ENCODE measurements at regions not wholly inside any gene's neighbourhood (a gene's known extent, or its start where the extent isn't known, plus 50 kb on each side); places are given as distances from the start of the nearest gene placed in this dataset.
"Not testable (repeated sequence)": the region's sequence is repeated elsewhere in the genome, so short reads cannot be mapped to it uniquely, and the experiment has no call there.

DNA sequence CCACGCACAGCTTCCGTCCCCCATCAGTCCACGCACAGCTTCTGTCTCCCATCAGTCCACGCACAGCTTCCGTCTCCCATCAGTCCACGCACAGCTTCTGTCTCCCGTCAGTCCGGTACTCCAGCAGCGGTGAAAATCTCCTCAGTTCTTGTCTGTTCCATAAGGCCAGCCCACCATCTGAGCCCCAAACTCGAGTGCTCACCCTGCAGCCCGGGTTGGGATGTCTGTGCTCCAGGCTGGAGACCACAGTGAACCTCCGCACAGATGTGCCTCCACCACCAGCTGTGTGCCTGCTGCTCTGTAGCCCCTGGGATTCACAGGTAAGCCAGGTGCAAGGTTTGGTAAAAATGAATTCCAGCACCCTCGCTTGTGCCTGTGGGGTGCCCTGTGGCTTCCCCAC, 258.6 kb downstream of the NPHP4 start:
- DNase-seq (ENCODE audit: low spot score) = no peak

DNA sequence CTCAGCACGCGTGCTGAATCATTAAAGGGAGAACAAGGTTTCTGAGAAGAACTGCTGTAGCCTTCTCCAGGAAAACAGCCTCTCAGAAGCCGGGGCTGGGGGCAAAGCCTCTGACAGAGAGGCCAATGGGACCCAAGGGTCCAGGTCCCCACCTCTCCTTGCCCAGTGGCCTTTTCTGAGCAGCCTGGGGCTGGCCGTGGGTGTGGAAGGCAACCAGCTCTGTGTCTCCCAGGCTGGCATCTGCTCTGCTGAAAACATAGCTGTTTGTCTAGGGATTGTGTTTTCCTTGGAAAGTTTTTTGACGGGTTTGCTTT, 261.2 kb downstream of the NPHP4 start:
- DNase-seq (ENCODE audit: low spot score) = no peak

DNA sequence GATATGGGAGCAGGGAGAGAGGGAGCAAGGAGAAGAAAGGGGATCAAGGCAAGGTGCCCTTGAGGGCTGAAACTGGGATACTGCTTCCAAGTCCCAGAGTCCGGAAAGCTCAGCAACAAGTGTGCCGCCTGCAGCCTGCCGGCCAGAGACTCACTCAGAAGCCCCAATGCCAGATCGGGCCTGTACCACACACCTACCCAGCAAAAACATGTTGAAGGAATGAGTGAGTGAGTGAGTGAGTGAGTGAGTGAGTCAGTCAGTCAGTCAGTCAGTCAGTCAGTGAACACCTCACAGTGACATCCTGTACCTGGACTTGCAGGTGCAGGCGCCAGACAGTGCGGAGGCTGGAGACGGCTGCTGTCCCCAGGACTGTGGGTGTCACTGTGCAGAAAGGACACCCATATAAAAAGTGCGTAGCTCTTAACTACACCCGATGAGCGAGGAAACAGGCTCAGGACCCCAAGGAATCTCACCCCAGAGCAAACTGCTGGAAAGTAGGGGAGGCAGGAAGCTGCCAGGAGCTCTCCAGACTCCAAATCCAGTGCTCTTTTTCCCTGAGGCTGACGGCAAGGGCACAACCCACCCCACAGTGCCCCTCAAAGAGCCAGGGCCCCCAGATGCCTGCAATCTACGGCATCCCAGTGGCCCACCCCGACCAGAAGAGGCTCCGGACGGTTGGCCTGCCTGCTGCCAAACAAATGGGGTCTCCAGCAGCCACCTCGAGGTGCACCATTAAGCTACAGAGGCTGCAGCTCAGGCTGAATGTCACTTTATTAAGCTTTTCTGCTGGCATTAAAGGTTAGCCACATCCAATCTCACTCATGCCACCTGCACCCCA, 261.7 kb downstream of the NPHP4 start:
- DNase-seq (ENCODE audit: low spot score) = no peak

DNA sequence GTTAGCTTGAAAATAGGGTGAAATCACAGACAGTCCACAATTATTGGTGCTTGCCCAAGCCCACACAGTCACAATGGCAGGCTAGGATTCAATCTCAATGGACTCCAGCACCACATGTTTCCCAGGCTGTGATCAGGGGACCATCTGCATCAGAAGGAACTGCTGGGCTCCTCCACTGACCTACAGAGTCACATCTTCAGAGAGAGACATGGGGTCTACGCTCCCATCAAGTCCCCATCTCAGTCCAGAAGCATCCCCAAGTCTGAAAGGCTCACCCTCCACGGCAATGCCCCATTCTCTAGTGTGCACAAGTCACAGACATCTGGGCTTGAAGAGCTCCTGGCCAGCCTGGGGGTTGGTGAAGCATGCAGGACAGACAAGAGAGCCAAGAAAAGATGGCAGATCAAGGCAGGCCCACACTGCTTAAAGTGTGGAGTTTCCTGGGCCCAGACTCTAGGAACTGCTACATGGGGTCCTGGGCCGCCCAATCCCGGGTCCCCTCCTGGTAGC, 262.5 kb downstream of the NPHP4 start:
- DNase-seq (ENCODE audit: low spot score) = no peak

DNA sequence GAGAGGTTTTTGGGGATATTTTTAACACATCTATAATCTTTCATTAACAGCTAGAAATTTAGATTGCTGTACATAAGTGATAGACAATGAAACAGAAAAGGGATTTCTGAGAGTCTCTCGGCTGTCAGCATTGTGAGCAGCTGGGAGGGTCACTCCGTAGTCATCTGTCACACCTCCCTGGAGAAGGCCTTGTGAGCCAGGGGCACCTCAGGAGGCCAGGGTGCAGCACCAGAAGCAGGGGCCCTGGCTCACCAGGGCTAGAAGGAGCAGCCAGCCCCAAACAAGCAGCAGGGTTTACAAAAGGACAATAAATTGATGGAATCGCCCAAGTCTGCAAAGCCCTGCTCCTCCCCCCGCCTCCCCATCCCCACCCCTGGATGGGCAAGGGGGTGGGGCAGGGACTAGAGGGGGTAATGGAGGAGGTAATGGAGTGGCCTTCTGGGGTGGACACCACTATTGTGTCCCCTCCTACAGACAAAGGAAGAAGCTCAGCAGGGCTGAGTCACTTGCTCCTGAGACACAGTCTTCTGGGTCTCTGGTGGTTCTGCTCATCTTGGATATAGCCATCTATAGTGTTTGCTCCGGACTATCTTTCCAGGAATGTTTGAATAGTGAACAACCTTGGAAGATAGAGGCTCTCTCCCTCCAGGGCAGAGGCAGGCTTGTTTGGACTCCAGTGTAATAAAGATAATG, 263.4 kb downstream of the NPHP4 start:
- no peak for DNase-seq (ENCODE audit: low spot score)

DNA sequence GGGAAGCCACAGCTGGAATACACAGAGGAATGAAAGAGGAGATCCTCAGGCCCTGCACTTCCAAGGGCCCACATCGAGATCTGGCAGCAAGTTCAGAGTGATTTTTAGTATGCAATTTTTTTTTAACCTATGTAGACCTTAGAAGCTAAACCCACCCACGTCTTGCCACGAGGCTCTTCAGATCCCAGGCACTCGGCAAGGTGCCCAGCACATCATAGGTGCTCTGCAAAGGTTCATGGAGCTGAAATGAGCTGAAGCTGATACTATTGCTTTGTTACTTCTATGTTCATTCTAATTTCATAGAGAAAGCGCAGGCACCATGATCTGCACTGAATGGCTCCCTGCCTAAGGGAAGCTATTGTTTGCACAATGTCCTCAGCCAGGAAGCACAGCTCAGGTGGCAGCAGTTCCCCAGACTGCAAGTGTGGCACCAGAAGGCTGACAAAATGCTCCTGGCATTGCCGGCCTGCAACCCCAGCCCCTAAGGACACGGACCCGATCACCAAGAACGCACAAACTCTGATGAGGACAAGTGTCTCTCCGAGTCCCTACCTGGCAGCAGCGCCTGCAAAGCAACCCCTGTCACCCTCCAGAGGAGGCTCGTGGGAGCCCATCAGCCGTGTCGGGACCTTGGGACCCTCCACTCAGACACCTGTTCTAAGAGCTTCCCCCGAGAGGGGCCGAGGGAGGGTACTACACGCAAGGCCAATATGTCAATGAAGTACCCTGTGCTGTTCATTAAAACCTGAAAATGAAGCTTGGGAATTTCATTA, 264.2 kb downstream of the NPHP4 start:
- no peak for DNase-seq (ENCODE audit: low spot score)

DNA sequence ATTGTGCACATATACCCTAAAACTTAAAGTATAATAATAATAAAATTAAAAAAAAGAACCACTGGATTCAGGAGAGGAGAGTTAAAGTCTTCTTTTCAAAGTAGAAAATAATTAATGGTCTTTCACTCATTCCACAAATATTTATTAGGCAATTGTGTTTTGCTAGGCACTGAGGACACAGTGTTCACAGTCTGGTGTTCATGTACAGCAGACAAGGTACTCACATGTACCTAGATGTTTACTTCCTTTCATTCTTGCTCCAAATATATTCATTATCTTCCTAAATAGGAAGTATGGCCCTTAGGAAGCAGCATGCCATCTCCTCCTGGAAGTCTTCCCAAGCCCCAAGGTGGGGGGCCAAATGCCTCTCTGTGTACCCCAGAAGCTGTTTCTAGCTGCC, 265.0 kb downstream of the NPHP4 start:
- no peak for DNase-seq (ENCODE audit: low spot score)

DNA sequence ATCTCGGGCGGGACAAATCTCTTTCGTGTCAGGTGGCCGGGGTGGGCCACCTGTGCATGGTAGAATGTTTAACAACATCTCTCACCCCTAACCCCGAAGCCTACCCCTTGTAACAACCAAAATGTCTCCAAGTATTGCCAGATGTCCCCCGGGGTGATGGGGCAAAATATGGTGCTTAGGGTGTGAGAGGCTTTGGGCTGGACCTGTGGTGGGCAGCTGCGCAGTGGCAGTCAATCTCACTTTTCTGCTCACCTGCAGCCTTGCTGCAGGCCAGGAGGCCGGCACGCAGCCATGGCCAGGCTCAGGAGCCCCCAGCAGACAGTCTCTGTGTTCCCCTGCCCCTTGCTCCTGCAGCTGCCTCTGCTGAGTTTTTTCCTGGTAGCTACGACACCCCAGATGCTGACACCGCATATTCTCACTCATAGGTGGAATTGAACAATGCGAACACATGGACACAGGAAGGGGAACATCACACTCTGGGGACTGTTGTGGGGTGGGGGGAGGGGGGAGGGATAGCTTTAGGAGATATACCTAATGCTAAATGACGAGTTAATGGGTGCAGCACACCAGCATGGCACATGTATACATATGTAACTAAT, 265.5 kb downstream of the NPHP4 start:
- not testable (repeated sequence) for DNase-seq (ENCODE audit: low spot score)

DNA sequence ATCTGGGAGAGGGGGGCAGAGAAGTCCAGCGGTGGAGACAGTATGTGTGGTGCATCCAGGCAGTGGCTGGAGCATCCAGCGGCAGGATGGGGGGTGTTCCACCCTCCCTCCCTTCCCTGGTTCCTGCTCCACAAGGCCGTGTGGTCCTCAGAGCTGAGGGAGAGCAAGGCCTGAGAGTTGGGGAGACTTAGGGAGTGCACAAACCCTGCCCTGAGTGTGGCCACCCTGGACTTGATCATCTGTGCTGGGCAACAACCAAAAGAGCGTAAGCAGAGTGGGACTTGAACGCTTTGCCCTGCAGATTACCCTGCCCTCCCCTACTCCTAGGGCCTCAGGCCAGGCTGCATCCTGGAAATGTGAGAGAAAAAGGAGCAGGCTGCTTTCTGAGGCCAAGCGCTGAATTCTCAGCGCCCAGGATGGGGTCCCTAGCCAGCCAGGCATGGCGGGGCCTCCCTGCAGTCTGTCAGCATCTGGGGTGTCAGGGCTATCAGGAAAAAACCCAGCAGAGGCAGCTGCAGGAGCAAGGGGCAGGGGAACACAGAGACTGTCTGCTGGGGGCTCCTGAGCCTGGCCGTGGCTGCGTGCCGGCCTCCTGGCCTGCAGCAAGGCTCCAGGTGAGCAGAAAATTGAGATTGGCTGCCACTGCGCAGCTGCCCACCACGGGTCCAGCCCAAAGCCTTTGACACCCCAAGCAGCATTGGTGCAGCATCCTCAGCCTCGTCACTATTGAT, 266.2 kb downstream of the NPHP4 start:
- no peak for DNase-seq (ENCODE audit: low spot score)

DNA sequence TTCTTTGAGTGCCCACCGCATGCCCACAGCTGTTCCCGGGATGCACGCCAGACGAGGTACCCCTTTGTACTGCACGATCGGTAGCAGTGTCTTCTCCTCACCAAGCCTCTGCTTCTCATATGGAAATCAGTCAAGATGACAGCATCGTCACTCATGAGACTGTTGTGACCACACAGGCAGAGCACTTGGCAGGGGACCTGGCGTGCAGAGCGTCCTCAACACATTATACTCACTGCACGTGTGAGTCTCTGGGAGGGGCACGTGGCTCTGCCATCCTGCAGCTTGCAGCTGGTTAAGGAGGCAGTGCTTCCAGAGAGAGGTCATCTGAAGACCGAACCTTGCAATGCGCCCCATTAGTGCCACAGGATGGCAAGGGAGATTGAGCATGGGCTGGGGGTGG, 266.8 kb downstream of the NPHP4 start:
- no peak for DNase-seq (ENCODE audit: low spot score)

DNA sequence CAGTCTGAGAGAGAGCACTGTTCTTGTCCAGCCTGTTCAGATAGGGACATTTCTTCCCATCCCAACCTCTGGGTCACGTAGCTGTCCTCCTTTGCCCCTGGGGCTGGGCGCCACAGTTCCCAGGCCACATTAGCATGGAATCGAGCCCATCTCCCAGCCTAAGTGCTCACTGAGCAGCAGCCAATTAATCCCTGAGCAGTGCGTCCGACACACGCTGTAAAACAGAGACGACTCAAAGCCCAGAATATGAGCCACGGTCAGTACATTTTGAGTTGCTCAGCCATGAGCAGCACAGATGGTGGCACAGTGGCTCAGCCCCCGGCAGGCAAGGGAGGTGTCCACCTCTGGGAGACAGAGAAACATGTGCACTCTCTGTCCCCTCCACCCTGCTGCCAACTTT, 267.4 kb downstream of the NPHP4 start:
- DNase-seq (ENCODE audit: low spot score) = no peak

DNA sequence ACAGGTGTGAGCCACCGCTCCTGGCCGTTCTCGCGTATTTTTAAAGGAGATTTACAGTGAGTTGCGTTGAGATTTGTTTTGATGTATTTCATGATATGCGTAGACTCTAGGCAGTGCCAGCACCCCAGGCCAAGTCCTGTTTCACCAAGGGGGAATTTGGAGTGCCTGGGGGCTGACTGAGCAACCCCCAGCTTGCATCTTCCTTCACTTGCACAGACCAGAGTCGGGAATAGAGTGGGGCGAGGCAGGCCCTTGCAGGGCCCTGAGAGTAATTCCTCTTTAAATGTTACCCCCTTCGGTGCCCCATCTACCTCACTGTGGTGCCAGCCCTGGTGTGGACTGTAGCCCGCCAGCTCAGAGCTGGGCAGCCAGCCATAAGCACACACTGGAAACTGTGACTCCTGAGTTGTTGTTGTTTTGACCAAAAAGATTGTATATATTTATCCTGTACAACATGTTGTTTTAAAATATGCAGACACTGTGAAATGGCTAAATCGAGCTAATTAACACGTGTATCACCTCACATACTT, 269.5 kb downstream of the NPHP4 start:
- no peak for DNase-seq (ENCODE audit: low spot score)

DNA sequence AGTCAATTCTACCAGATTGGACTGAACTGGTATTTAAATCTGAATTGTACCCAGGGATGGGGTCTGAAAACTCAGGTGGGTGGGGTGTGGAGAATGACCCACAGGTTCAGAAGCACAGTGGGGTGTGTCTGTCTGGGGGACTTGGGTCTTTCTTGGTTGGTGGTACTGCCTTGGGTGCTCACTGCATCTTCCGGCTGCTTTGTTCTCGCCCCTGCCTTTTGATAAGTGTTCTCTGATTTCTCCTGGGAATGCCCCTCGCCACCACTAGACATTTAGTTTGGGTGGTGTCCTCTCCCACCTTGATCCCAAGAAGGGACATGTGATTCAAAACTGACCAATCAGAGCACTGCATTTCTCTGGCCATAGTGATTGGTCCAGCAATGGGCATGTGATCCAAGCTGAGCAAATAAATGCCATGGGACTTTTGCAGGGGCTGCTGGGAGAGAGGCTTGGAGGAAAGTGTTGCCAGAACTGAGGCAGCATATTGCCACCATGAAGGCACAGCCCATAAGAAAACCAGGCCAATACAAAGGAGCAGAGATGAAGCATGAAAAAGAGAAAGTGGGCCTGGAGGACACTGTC, 270.5 kb downstream of the NPHP4 start:
- no peak for DNase-seq (ENCODE audit: low spot score)

DNA sequence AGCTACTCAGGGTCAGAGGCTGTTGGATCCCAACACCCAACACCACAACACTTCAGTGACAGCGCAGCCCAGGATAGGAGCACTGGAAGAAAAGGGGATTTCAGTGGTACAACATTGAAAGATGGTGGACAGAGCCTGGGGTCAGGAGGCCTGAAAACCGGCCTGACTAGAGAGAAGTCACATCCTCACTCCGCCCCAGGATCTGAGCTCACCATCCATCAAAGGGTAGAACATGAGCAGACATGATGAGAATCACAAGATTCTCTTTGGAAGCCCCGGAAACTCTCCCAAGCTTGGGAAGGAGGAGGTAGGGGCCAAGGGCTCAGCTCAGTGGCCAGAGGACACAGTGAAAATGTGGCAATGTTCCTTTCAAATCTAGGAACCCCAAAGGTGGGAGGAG, 271.3 kb downstream of the NPHP4 start:
- DNase-seq (ENCODE audit: low spot score) = no peak

DNA sequence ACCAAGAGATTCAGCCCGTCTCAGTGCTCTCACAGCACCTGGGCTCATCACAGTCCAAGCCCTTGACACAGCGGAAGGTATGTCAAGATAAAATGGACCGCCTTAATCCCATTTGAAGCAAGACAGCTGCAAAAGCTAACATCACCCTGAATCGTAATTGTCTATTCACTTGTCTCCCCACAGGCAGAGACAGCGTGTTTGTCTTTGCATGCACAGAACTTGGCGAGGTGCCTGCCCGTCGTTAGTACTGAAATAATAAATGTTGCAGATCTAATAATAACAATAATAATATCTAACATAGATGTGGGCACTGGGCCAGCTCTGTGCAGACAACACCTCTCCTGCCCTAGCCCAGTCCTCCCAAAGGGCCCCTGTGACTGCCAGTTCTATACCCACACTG, 271.7 kb downstream of the NPHP4 start:
- no peak for DNase-seq (ENCODE audit: low spot score)

DNA sequence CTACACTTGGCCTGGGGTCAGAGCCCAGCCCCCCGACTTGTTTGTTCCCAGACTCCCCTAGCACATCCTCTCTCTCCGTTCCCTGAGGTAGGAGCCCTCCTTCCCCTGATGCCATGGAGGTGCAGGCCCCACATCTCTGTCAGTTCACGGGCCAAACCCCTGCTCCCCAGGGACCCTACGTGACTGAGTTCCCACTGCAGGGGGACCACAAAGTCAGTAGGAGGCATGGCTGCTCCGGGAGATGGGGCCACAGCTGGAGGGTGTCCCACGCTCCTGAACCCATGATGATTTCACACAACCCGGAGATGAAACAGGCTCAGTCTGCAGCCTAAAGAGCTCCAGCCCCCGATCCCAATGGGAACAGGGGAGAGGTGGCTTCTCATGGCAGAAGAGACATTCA, 272.2 kb downstream of the NPHP4 start:
- no peak for DNase-seq (ENCODE audit: low spot score)

DNA sequence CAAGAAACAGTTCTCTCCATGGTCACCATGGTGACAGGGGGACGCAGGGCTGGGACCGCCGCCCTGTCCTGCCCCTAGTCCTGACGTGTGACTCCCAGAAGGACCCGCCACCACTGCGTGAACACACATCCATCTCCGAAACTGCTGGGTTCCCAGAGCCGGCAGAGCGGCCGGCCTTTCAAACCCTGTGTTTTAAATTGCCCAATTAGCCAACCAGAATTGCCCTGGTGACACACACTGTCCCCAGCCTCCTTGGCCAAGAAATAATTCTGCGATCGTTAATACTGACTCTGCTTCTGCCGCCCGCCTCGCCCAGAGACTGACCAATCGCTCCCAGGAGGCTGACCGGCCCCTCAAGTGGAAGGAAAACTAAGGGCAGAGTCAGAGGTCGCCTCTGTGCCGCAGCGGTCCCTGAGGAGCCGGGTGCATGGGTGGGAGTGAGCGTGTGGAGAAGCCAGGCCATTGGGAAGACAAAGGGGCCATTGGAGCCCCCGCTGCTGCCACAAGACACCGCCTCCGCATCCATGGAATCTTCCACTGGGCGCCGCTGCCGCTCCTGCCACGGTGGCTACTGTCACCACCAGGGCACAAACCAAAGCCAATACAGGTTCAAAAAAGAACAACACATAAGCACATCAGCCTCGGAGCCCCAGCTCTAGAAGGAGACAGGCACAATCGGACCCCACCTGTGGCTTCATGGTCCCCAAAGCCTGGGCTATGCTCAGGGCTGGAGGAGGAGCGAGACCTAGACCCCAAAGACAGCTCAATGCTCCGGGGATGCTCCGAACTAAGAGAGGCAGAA, 273.2 kb downstream of the NPHP4 start:
- no peak for DNase-seq (ENCODE audit: low spot score)

DNA sequence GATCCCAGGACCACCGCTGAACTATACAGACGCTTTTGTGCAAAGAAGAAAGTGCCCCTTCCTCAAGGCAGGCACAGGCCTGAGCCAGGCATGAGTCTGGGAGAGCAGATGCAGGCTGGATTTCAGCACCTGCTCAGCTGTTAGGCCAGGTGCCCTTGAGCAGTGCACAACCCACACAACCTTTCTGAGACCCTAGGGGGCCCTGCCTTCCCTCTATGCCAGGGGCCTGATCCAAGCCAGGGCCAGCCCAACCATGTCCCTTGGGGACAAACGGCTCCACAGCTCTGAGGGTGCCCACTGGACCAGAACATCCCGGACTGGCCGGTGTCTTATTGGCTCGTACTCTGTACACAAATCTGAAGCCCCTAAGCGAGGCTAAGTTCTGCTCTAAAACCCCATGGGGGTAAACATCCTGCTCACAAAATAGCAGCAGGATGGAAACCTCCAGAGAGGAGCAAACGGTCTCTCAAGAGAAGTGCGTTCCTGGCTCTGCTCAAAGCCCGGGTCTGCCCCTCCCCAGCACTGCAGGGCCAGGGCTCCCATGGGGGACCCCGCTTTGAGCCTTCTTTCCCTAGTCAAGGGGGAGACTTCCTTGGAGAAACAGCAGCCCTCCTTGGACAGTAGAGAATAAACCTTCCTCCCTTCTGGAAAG, 275.1 kb downstream of the NPHP4 start:
- DNase-seq (ENCODE audit: low spot score) = no peak

DNA sequence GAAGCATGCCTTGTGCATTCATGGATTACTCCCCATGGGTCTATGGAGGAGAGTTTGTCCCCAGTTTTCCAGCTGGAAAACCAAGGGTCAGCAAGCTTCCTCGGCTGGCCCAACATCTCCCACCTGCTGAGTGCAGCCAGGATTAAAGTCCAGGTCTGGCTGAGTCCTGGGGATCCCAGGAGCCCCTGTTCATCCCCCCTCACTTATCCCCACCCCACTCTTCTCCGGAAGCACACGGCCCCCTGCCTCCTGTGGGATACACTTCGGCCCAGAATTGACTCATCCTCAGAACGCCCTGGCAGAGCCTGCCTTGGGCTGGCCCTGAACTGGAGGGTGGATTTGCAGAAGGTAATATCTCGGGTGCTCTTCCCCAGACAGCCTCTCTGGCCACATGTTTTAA, 276.1 kb downstream of the NPHP4 start:
- no peak for DNase-seq (ENCODE audit: low spot score)

Measured in kidney capillary endothelial cell (primary cell).